DMS79 (cell line): ENCODE measurements at regions not wholly inside any gene's neighbourhood (a gene's known extent, or its start where the extent isn't known, plus 50 kb on each side); places are given as distances from the start of the nearest gene placed in this dataset.
"Not testable (repeated sequence)": the region's sequence is repeated elsewhere in the genome, so short reads cannot be mapped to it uniquely, and the experiment has no call there.

Source experiments
- DNase-seq: peaks from one replicate; lab custom pipeline; 2025; lab: John Stamatoyannopoulos, UW

DNA sequence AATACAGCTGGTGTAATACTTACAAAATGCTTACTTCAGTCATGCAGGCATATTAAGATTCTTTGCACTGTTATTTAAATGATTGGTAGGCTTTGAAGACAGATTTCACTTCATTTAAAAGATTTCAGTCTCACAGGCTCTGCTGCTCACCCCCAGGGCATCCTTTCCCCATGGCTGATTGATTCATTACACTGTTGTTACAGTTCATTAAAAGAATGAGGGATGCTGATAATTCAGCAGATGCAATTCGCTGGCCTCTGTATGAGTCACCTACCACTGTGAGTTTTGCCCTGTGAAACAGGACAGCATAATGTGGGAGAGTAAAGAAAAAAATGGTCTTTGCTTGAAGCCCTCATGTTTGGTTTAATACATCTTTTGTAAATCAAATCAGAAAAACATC lies 246.9 kb downstream of the CYLC2 start:
- no peak for DNase-seq

DNA sequence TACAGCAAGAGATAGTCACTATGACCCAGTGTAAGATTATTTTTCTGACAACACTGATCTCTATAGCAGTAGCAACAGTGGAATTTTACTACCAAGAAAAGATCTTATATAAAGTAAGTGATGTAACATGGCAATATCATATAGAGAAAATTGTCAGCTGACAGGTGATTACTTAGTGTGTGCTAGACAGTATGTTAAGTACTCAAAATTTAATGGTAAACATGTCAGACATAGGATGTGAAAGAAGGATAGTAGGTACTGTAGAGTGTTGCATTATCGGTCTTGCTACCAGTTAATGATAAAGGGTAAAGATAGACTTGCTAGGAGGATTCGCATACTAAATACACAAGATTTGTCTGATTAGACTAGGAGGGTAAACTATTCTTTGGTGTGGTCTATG lies 247.4 kb downstream of the CYLC2 start:
- no peak for DNase-seq

DNA sequence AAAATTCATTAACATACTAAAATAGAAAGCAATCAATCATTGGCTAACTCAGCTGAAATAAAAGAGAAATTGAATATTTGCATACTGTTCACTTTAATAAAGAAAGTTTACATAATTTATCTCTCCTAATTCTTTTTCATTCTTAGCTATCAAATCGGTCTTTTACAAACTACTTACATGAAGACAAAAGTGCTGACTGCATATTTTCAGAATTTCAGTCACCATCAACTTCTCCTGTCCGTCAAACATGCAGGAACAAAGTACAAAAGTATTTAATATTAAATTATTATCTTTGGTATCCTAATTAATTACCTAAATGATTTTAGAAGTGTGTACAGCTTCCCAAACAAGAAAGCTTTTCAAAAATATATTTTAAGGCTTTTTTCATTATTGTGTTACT lies 248.4 kb downstream of the CYLC2 start:
- DNase-seq: no peak

DNA sequence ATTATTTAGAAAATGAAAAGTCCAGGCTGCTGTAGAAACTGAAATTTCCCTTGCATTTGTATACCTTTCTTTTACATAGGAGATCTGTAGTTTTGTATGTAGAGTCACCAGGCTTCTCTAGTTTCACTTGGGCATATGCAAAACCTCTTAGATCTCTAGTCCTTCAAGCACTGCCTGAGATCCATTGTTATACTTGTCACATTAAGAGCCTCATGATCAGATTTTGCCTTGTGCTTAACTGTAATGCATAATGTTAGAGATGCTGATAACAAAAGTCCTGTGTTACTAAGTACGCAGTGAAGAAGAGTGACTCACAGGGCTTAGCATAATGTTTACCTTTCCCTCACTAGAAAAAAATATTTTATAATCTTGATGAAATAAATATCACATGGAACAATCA lies 250.2 kb downstream of the CYLC2 start:
- DNase-seq: peak; percentile 20

DNA sequence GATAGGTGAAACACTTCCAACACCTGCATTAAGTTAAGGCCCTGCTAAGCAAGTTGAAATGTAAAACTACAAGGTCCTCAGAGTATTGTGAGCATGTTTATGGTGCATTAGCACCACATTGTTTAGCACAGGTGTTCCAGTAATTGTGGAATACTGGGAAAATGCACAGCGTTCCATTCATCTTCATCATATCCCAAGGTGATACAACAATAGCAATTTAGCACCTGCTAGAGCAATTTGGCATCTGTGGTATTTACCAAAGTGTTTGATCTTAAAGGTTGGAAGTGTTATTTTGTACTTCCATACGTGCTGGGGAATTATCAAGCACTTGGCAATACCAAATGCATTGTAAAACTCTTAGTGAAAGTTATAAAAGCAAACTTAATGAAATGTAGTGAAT lies 266.8 kb downstream of the CYLC2 start:
- DNase-seq: no peak

DNA sequence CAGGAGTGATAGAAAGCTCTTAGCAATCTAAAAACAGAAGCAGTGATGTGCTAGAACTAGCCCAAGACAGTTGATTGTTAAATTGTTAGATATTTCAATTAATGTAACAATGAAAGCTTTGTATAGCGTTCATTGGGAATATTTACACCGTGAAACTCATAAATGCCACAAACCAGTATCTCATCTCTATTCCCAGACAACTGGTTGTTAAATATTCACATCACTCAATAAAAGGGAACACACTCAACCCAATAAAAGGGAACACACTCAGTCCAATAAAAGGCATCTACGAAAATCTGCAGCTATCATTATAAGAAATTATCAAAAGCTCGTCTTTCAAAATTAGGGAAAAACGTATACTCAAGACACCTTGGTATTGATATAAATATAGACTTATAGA lies 270.9 kb downstream of the CYLC2 start:
- no peak for DNase-seq

DNA sequence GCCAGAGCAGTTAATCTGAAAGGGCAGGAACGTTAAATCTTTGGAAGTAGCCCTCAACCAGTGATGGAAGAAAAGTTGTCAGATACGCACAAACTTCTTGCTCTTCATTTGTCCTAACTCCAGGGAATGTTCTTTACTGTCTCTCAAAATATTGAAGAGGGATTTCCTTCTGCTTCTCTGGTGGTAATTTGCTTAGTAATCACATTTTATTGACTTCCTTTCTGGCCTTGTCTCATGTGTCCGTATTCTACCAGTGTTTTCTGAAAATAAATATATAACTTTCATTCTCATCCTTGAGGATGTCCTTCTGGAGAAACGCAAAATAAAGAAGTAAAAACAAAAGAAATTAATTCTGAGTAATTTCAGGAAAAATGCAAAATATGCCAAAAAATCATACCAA lies 282.1 kb downstream of the CYLC2 start:
- DNase-seq: no peak

DNA sequence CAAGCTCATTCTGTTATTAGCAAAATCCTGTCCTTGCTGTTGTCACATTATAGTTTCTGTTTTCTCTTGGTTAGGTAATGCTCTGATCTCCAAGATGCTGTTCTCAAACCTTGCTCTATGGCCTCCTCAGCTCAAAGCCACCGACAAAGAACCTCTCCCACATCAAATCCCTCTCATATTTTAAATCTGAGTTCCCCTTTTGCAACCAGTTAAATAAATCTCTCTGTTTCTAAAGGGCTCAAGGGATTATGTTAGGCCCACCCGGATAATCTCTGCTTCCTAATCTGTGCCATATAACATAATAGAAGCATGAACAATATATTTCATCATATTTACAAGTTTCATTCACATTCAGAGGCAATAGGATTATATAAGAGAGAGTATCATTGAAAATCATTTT lies 286.0 kb downstream of the CYLC2 start:
- no peak for DNase-seq

DNA sequence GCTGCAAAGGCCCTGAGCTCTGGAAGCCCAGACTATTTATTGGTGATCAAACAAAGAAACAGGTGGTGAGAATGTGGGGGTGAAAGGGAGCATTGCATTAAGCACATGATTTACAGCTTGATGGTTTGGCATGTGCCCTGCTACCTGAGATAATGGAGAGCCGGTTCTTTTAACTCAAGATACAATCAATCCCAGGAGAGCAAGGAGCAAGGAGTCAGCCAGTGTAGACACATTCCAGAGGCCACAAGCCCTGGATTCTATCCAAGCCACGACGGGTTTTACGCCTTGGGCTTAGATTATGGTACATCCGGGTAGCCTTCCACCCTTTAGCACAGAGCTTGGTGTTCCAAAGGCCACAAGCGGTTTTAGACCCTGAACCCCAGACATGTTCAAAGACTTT lies 292.2 kb downstream of the CYLC2 start:
- no peak for DNase-seq

DNA sequence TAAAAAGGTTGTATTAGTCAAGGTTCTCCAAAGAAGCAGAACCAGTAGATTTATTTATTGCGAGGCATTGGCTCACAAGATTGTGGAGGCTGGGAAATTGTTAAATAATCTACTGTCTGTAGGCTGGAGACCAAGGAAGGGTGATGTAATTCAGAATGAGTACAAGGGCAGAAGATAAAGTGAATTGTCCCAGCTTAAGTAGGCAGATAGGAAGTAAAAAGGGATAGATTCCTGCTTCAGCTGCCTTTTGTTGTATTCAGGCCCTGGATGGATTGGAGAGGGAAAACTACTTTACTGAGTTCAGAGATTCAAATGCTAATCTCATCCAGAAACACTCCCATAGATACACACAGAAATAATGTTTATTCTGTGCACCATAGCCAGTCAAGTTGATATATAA lies 301.1 kb downstream of the CYLC2 start:
- DNase-seq: no peak

DNA sequence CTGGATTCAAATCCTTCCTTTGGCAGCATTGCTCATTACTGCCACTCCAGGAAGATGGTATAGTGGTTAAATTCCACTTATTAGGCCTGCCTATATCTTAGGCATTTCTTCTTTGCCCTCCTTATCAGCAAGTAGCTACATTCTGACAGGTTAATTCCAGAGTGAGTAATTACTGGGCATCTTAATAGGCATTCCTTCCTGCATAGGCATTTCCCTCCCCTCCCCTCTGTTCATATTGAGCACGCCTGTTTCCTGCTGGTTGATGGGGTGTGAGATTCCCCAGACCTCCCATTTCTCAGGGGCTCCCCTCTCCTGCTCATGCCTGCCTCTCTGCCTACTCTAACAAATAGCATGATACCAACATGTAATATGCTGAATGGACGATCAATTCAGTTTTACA lies 305.9 kb downstream of the CYLC2 start:
- DNase-seq: no peak

DNA sequence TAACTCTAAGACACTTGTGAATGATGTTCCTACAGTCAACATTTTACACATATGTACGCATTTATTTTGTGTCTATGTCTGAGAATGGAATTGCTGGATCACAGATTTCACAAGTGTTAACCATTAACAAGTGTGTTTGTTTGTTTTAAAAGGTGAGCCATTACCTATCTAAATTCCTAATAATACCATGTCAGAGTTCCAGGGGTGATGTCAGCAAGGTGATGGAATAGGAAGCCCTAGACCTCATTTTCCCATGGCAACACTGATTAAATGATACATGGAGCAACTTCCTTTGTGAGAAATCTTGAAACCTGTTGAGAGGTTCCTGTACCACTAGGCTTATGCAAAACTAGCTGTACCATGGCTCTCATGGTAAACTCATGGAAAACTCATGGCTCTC lies 309.7 kb downstream of the CYLC2 start:
- no peak for DNase-seq

DNA sequence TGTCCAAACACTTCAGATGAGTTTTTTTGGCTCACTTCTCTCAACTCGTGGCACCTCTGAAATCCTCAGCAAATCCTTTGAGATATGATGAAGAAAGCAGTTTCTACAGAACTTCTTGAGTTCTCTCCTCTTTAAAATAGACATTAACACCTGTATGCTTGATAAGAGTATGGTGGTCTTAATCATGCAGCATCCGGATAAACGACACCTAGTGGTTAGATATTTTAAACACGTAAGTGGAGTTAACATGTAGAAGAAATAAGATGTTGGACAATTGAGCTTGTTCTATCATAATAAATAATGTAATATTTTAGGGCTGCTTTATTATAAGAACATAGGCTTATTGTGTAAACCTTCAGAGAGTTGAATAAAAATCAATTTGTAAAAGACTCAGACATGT lies 324.8 kb downstream of the CYLC2 start:
- DNase-seq: no peak

DNA sequence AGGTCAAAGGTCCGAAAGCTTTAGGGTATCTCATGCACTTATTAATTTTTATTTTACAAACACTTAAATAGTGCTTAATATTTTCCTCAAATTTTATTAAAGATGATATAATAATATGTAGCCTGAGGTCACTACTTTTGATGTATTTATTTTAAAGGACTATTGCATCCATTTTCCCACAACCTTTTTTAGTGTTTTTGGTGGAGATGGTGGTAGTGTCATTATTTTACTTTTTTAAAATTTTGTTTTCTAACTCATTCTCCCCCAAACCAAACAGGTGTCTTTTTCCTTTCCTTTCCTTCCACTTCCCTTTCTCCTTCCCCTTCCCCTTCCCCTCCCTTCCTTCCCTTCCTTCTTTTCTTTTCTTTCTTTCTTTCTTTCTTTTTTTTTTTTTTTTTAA lies 328.6 kb downstream of the CYLC2 start:
- no peak for DNase-seq

DNA sequence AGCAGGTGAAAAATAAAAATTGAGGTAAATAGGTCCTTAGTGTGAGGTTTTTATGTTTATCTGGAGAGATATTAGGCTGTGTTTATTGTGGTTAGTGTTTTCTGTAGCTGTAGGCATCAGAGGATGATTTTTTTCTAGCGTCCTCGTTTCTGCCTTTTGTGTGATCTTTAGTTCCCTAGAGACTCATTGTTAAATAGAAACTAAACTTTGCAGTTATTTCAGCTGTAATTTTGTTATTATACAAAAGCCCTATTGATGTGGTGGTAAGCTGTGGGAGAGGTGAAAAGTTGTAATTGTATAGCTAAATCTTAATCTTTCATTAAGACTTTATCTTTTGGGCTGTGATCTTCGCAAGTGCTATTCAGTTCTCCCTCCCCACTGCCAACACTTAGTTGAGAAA lies 340.3 kb downstream of the CYLC2 start:
- DNase-seq: no peak

DNA sequence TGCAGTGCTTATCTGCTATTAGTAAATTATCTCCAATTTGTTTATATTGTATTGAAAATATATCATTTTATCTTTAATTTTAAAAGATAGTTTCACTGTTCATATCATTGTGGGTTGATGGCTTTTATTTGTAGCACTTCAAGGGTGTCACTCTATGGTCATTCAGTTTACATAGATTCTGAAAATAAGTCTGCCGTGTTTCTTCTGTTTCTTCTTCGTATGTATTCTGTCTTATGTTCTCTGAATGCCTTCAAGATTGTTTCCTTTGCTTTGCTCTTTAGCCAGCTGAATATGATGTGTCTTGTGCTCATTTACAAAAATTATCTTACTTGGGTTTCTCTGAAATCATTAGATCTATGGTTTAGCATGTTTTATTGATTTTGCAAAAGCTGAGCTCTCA lies 359.9 kb downstream of the CYLC2 start:
- DNase-seq: no peak

DNA sequence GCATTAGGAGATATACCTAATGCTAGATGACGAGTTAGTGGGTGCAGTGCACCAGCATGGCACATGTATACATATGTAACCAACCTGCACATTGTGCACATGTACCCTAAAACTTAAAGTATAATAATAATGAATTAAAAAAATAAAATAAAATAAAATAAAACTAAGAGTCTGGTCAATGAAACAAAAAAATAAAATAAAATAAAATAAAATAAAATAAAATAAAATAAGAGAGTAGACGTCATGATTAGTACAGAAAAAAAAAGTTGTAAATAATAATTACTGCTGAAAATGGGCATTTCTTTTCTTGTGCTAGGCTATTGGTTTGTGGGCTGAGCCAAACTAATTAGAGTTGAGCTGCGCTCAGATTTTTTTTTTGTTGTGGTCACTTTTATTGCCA lies 362.8 kb downstream of the CYLC2 start:
- DNase-seq: not testable (repeated sequence)

DNA sequence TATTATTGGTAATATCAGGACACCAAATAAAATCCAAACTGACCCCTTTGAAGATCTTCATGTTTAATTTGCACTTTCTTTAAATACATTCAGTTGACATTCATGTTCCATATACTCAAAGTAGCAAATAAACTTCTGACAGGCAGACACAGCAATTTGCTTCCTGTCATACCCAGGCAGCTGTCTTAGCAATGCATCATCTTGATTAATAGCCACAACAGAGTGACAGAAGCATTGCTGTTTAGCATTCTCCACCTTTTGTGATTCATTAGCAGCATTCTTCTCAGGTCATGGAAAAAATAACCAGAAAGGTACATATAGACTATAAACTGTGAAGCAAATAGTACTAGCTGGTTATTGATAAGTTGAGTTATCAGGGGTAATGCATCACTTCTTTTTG lies 366.8 kb downstream of the CYLC2 start:
- no peak for DNase-seq

DNA sequence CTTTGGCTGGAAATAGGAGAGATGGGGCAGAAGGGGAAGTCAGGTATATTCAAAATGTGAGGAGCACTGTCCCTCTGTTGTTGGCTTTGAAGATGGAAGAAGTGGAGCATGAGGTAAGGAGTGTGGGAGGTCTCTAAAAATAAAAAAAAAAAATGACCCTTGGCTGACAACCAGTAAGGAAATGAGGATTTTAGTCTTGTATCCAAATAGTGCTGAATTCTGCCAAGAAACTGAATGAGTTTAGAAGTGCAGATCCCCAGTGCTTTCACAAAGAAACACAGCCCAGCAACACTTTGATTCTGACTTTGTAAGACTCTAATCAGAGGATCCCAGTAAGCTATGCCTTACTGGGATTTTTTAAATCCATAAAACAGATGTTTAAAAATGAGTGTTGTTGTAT lies 367.9 kb downstream of the CYLC2 start:
- DNase-seq: no peak

DNA sequence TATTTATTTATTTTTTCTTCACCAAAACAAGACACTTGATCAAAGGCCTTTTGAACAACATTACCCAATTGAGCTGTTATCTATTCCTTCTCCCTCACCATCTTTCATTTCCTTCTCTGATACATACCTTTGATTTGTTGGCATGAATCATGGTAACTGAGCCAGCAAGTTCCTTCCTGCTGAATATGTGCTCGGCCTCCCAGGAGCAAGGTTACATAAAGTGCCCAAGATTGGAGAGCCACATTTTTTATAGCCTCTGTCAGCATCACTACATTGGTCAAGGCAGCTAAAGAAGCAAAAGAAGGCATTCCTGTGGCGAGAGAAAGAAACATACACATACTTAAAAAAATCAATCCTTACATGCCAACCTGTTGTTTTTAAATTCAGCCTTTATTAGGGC lies 369.6 kb downstream of the CYLC2 start:
- DNase-seq: no peak

DNA sequence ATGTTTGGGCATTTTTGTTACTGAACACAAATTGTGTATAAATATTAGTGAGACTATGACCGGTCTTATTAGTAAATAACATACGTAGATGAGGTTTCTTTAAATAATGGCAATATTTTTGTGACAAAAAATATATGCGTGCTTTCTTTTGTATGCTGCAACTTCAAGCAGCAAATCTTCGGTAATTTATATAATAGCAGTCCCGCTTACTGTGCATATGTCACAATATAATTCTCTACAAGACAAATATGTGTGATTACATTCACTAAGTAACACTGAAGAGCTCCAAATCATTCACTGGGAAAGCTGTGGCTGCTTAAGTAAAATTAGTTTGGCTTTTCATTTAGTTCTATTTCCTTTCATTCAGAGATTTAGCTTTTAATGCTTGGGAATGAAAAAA lies 376.0 kb downstream of the CYLC2 start:
- no peak for DNase-seq

DNA sequence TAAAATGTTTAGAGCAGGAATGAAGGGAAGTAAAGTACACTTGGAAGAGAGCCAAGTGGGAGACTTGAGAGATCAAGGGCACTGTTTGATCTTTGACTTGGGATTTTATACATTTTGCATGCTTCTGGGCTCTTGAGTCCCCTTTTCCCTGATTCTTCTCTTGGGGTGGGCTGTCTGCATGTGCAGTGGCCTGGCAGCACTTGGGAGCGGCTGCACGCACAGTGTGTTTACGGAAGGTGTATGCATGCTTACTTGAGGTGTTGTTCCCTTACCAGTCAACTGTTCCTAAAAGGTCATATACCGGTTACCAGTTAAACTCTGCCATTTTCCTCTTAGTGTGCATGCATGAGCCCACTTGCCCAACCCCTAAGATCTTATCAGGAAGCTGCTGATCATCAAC lies 377.7 kb downstream of the CYLC2 start:
- DNase-seq: no peak

DNA sequence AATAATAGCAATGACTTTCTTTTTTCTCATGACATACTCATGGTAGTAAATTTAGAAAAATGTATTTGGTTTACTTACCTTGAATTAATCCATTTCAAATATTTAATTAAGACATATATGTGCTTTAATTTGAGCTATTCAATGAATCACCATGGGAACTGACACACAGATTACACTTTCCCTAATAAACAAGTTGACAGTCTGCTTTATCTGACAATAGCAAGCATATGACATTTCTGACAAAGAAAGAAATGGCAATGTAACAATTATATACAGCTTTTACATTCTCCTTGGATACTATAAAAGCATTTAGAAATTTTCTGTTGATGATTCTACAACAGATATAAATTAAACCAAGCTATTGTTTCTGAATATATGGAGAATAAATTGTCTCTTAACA lies 382.5 kb downstream of the CYLC2 start:
- no peak for DNase-seq

DNA sequence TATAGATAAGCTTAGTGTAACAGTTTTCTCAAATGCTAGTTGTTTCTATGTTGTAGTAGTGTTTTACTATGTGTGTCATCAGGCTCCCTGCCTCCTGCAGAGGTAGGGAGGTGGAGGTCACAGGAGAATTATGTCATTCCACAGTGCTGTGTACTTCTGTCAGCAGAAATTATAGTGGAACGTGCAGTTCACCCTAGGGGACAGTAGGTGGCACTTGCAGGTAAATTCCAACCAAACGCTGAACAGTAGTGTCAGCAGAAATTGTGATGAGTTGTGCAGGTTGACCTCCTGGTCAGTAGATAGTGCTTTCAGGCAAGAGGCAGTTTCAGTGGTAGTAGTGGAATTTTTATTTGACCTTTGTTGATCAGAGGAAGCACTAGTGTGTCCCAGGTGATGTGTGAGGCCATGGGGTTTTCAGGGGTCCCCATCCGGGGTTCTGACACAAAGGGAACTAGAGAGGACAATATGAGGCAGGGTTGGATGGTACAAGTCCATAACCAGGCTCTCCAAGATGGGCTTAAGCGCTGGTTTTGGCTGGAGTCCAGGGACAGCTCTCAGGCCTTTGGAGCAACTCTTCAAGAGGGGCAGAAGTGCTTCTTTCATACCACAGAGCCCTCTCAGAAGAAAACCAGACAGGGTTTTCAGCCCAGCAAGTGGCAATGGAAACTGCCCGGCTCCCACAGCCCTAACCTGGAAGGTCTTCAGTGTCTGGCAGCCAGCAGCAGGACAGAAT lies 402.9 kb downstream of the CYLC2 start:
- DNase-seq: peak; percentile 15

DNA sequence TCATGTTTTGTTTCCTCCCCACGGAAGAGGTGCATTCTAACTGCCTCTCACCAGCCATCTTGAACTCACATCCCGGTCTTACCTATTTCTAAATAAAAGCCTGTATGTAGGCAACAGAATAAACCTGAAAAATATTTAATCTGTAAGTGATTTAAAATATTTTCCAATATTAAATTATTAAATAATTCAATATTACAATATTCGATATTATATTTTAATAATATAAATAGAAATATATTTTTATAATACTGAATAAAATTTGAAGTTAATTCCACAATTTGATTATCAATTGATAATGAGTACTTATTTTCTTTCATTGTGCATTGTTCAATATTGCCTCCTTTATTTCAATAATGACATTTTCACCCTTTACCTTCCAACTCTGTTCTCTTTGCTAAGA lies 404.4 kb downstream of the CYLC2 start:
- no peak for DNase-seq
